ENCODE measurements at regions not wholly inside any gene's neighbourhood (a gene's known extent, or its start where the extent isn't known, plus 50 kb on each side); places are given as distances from the start of the nearest gene placed in this dataset.

DNA sequence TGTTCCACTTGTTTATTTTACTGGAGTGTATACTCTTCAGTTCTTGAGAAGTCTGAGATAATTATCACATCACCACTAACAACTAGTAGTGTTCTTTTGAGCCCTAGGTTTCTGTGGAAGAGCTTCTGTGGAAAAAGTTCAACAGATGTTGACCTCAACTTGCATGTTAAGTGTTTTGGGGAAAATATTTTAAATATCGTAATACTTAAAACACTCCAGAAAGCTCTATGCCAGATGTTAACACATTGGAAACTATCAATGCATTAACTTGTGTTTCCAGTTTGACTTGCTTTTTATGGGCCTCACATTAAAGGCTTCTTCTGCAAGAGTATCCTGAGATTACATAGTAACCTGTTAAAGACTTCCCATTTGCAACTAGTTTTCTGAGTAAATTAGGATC lies 173.1 kb downstream of the DUSP6 start:
- TF ChIP-seq, protein P1, sequence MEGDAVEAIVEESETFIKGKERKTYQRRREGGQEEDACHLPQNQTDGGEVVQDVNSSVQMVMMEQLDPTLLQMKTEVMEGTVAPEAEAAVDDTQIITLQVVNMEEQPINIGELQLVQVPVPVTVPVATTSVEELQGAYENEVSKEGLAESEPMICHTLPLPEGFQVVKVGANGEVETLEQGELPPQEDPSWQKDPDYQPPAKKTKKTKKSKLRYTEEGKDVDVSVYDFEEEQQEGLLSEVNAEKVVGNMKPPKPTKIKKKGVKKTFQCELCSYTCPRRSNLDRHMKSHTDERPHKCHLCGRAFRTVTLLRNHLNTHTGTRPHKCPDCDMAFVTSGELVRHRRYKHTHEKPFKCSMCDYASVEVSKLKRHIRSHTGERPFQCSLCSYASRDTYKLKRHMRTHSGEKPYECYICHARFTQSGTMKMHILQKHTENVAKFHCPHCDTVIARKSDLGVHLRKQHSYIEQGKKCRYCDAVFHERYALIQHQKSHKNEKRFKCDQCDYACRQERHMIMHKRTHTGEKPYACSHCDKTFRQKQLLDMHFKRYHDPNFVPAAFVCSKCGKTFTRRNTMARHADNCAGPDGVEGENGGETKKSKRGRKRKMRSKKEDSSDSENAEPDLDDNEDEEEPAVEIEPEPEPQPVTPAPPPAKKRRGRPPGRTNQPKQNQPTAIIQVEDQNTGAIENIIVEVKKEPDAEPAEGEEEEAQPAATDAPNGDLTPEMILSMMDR (IDR thresholded peaks at IDR 0.05; ENCODE audit: extremely low read depth, missing control alignments) = no peak
- no peak for DNase-seq (ENCODE audit: low spot score)

DNA sequence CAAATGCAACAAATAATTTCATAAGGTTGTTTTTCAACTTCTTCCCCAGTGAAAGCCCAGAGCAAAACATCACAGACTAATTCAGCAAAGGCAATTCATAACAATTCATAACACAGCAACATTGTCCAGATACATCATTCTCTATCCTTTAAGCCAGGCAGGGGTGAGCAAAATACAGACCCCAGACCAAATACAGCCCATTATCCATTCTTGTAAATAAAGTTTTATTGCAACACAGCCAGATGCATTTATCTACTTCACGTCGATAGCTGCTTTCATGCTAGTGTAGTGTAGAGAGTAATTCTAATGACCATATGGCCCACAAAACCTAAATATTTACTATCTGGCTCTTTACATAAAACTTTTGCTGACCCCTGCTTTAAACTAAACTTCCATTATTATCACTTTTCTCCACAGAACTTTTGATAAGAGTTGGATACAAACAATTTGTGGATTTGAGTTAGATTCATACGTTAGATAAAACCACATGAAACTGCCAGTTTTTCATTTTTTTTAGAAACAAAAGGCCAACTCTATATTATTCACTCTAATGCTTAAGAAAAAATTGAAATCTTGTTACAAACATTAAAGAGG lies 174.4 kb downstream of the DUSP6 start:
- DNase-seq (ENCODE audit: low spot score) = no peak
- TF ChIP-seq, protein P1 (IDR thresholded peaks at IDR 0.05; ENCODE audit: extremely low read depth, missing control alignments) = no peak

DNA sequence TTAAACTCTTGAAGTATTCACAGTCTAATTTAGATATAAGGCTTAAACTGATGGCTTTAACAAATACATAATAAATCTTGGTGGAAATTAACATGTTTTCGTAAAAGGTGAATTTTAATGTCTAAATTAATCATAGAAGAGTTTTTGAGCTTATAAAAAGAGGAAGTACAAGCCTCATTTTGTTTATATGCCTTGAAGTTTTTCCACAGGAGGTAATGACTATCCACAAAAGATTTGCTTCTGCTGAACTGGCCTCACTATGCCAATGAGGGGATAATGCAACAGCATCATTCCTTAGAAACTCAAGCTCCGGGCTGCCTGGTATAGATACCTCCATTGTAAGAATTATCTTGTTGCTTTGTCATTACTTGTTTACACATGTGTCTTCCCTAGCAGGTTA lies 175.6 kb downstream of the DUSP6 start:
- TF ChIP-seq, protein P1 (IDR thresholded peaks at IDR 0.05; ENCODE audit: extremely low read depth, missing control alignments) = no peak
- DNase-seq (ENCODE audit: low spot score) = no peak

DNA sequence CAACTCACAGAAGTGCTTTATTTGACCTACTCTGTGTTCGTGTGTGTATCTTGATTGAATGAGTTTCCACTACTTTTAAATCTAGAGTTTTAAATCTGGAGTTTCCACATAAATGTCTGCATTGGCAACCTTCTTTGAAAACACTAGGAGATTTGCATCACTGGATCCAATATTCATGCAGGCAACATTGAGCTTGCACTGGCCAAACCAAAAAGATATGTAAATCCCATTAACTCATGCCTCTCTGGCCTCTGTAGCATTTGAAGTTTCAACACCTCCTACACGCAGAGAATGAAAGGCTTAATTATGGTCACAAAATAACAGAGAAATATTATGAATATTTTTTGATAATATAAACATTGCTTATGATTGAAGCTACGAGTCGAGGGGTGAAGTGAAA lies 178.6 kb downstream of the DUSP6 start:
- TF ChIP-seq, protein P1 (IDR thresholded peaks at IDR 0.05; ENCODE audit: extremely low read depth, missing control alignments) = no peak

DNA sequence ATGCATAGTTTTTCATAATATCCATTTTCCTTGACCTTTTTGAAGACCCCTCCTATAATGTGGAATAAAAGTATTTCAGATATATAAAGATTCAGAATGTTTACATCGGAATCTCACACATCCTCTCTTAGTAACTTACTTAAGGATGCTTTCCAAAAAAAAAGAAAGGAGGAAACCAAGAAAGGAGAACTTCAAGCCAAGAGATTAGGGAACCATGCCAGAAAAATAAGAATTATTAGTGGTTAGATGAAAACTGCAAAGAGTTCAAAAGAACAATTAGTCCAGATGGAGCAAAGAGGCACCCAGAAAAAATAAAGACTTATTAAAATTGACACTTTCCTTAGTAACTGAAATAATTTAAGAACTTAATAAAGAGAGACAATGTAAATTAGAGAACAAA lies 179.2 kb downstream of the DUSP6 start:
- TF ChIP-seq, protein P1 (IDR thresholded peaks at IDR 0.05; ENCODE audit: extremely low read depth, missing control alignments) = no peak
- no peak for DNase-seq (ENCODE audit: low spot score)

More for the DNA sequence above, 178.6 kb downstream of the DUSP6 start:
- DNase-seq (ENCODE audit: low spot score) = no peak

DNA sequence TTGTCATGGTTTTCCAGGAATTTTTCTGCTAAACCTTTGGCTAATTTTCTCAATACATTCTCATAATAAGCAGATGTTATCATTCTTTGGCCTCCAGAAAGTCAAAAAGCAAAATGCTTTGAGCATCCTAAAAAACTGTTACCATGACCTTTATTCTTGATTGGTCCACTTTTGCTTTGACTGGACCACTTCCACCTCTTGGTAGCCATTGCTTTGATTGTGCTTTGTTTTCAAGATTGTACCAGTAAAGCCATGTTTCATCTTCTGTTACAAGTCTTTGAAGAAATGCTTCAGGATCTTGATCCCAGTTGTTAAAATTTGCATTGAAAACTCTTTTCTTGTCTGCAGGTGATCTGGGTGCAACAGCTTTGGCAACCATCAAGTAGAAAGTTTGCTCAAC lies 180.1 kb downstream of the DUSP6 start:
- TF ChIP-seq, protein P1 (IDR thresholded peaks at IDR 0.05; ENCODE audit: extremely low read depth, missing control alignments) = no peak
- DNase-seq (ENCODE audit: low spot score) = no peak

DNA sequence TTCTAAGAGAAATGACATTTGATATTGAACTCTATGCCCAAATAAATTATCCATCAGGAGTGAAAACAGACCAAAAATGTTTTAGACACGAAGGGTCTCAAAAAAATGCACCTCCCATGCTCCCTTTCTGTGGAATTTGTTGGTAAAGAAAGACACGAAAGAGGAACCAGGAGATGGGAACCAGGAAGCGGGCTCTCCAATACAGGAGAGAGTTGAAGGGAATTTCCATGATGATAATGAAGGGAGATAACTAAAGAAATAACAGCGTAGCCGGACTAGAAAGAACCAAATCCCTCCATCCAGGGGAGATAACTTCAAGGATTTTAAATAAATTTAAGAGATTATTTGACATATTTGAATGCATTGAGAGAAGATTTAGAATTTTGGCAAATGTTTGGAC lies 183.0 kb downstream of the DUSP6 start:
- no peak for DNase-seq (ENCODE audit: low spot score)
- TF ChIP-seq, protein P1 (IDR thresholded peaks at IDR 0.05; ENCODE audit: extremely low read depth, missing control alignments) = no peak

Data from GM20000 (cell line).